HS-5 (cell line): ENCODE measurements at regions not wholly inside any gene's neighbourhood (a gene's known extent, or its start where the extent isn't known, plus 50 kb on each side); places are given as distances from the start of the nearest gene placed in this dataset.
"Not testable (repeated sequence)": the region's sequence is repeated elsewhere in the genome, so short reads cannot be mapped to it uniquely, and the experiment has no call there.

Experiments
- DNase-seq: peaks from one replicate; pipeline ENCODE4 v3.0.0-alpha.2; 2012; ENCODE audit warnings: low read depth

GRCh38 chr5:96483878-96484277, 50.8 kb upstream of the PCSK1 start:
- DNase-seq, result no peak

GRCh38 chr5:96487859-96488258, 54.8 kb upstream of the PCSK1 start:
- DNase-seq, result no peak

- DNase-seq, result no peak
Observed at GRCh38 chr5:96489532-96489931, 56.5 kb upstream of the PCSK1 start.

GRCh38 chr5:96492459-96493047, 59.5 kb upstream of the PCSK1 start:
- DNase-seq, result no peak

- DNase-seq, result no peak
Observed at GRCh38 chr5:96493219-96493790, 60.3 kb upstream of the PCSK1 start.

- not testable (repeated sequence) for DNase-seq
Observed at GRCh38 chr5:96495412-96495811, 62.4 kb upstream of the PCSK1 start.

- not testable (repeated sequence) for DNase-seq
Observed at GRCh38 chr5:96497027-96497426, 64.0 kb upstream of the PCSK1 start.

GRCh38 chr5:96499753-96500345, 66.8 kb upstream of the PCSK1 start:
- DNase-seq, result no peak

- DNase-seq, result no peak
Observed at GRCh38 chr5:96501991-96502646, 69.1 kb upstream of the PCSK1 start.

- no peak for DNase-seq
Observed at GRCh38 chr5:96503501-96504236, 70.6 kb upstream of the PCSK1 start.

- DNase-seq, result no peak
Observed at GRCh38 chr5:96506376-96506775, 73.3 kb upstream of the PCSK1 start.

- DNase-seq, result no peak
Observed at GRCh38 chr5:96506866-96507527, 73.9 kb upstream of the PCSK1 start.

- DNase-seq, result peak; percentile 5
Observed at GRCh38 chr5:96509316-96509715, 76.3 kb upstream of the PCSK1 start.

GRCh38 chr5:96509721-96510350, 76.8 kb upstream of the PCSK1 start:
- DNase-seq, result peak; percentile 80

GRCh38 chr5:96516631-96517071, 83.6 kb upstream of the PCSK1 start:
- no peak for DNase-seq

- DNase-seq, result no peak
Observed at GRCh38 chr5:96517295-96517694, 84.2 kb upstream of the PCSK1 start.

GRCh38 chr5:96520345-96520744, 87.3 kb upstream of the PCSK1 start:
- no peak for DNase-seq

GRCh38 chr5:96522635-96523355, 89.7 kb upstream of the PCSK1 start:
- DNase-seq, result no peak

- no peak for DNase-seq
Observed at GRCh38 chr5:96527768-96528661, 95.0 kb upstream of the PCSK1 start.
